AML-193 (cell line): ENCODE measurements at regions not wholly inside any gene's neighbourhood (a gene's known extent, or its start where the extent isn't known, plus 50 kb on each side); places are given as distances from the start of the nearest gene placed in this dataset.

Source experiments
- DNase-seq, 2 experiments: peaks; one replicate each; lab custom pipeline; 2025; lab: John Stamatoyannopoulos, UW

DNA sequence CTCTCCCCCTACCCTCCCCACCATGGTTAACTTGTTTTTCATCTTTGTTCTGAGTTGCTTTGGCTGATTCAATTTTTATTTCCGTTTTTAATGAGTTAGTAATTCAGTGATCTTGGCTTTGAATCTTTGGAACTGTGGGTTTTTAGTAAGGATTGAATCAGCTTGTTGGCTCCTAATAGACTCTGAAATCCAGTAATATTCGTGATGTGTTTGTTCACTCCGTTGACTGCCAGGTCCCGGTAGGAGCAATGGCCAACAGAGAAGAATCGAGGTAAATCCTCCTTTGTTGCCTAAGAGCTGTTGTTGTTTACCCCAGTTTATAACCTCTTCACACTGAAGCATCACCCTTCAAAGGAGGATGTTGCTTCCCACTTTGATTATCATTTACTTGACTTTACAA, 92.7 kb downstream of the PCSK1 start:
- DNase-seq = no peak

DNA sequence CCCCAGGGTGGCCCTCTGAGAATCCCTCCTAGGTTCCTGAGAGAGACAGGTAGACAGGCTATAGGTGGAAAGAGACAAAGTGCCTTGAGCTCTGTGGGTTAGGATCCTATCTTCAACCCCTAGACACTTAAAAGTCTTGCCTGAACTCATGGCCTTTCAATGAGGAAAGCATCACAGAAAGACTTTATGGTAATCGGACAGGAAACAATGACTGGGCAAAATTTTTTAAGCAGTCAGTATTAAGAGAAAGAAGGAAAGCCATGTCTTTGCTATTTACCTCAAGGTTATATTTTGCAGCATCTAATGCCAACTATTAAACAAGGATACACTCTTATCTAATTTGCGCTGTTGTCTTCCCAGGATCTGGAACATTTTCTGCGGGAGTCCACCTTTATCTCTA, 93.2 kb downstream of the PCSK1 start:
- DNase-seq = peak in 1 of 2 experiments; percentile 10

DNA sequence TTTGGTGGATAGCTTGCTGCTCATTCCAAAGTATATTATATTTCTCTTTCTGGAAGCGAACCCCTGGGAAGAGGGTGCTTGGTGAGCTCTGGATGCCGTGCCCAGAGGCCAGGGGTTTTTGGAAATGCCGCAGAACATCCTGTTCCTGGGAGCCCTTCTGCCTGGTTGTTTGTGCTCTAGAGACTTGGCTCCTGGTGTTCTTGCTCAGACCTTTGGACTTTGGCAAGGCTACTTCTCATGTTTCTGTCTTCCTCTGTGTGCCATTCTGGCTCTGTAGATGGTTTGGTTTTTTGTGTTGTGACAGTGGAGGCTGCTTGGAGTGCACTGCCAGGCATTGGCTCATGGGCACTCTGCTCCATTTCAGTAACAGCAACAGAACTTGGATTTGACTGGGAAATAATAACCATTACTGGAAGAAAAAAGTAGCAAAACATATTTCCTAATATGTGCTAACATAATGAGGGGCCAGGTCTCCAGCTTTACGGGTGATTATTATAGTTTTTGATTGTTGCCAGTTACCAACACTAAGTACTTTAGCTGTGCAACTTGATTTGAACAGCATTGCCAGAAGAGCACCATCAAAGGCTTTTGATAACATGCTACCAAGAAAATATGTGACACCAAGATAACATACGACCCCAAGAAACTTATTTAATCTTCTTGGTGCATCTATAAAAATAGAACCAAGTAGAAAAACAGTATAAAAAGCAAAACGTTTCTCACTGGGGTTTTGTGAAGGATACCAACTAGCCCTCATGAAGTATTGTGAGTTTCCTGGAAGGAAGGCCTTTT, 94.2 kb downstream of the PCSK1 start:
- DNase-seq = no peak

- DNase-seq = peak in 1 of 2 experiments; percentile 11
These were observed 95.0 kb downstream of the PCSK1 start for GRCh38 chr5:96338091-96338490.

- peak; percentile 20 to 34 for DNase-seq
These were observed 95.8 kb downstream of the PCSK1 start for GRCh38 chr5:96337048-96337781.

DNA sequence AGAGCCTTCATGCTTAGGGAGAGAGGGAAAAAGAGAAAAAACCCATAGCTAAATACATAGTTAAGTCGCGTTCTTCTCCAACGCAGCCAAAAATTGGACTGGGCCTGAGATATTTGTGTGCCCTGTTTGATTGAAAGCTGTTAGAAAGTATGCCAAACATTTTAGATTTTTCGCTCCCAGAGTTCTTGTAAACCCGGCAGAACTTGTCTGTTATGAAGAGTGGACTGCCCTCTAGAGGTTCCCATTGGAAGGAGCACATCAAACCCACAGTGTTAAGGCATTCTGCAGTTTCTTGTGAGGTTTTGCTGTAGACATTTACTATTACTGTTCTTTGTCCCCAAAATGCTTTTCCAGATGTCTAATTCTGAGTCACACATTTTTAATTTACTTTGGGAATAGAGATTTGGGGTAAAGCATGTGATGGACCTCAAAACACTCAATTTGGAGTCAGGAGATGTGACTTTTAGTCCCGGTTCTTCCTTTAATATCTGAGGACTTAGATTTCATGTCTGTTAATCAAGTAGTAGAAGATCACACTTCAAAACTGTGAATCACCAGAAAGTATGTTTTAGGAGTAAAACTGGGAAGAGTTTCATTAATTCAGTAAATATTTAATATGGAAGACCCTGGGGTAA, 96.6 kb downstream of the PCSK1 start:
- DNase-seq = peak; percentile 83 to 88

DNA sequence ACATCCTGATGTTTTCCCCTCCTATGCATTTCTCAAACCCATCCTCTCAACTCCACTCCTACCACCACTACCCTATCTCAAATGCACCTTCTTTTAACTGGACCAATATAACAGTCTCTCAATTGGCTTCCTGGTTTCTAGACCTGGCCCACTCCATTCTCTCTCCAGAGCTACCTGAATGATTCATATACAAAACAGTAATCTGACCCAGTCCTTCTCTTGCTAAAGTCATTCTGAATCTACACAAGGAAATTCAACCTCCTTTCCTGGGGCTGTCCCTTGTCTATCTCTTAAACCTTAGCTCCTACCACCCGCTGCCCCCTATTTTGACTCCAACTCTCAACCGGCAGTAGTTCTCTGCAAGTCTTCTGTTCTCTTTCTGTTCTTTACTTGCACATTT, 97.2 kb downstream of the PCSK1 start:
- DNase-seq = no peak

DNA sequence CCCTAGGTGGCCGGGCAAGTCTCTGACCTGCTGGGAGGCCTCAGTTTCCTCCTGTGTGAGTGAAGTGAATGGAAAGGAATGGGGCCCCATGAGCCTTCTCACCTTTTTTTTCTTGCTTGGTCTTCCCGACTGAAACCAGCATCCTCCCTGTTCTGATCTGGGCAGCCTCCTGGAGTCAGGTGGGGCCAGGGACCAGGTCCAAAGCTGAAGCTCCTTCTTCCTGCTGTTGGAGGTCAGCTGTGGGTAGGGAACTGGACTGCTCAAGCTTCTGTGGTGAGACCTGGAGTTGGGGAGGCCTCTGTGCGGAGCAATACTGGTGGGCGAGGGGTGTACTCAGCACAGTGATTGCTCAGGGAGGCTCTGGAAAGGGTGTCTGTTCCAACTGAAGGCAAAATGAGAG, 99.7 kb downstream of the PCSK1 start:
- no peak for DNase-seq

GRCh38 chr5:96332535-96333366, 100.3 kb downstream of the PCSK1 start:
- no peak for DNase-seq

- no peak for DNase-seq
These were observed 101.2 kb downstream of the PCSK1 start for GRCh38 chr5:96331681-96332361.

GRCh38 chr5:96331210-96331609, 101.8 kb downstream of the PCSK1 start:
- DNase-seq = peak; percentile 74 to 82

DNA sequence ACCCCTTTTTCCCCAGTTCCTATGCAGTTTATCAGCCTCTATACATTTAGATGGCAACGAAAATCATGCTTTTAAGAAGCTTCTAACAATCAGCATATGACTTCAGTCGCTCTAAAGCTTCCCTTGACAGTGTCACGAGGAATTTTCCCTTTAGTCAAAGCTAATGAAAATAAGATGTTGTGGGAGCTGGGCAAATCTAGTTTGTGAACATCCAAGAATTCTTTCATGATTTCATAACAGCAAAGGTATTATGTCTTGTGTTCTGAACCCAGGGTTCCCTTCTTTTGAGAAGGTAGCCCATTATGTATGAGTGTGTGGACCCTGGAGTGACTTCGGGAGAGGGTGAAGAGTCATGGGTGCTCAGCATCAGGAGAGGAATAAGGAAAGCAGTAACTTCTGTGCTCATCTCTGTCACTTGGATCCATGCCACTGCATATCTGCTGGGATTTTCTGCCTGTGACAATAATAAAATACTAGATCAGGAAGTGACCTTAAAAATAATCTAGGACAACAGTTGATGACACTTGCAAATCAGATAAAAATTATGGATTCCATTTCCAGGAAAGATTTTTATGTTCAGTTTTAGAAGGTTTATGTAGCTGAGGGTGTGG, 102.4 kb downstream of the PCSK1 start:
- peak; percentile 27 to 39 for DNase-seq

DNA sequence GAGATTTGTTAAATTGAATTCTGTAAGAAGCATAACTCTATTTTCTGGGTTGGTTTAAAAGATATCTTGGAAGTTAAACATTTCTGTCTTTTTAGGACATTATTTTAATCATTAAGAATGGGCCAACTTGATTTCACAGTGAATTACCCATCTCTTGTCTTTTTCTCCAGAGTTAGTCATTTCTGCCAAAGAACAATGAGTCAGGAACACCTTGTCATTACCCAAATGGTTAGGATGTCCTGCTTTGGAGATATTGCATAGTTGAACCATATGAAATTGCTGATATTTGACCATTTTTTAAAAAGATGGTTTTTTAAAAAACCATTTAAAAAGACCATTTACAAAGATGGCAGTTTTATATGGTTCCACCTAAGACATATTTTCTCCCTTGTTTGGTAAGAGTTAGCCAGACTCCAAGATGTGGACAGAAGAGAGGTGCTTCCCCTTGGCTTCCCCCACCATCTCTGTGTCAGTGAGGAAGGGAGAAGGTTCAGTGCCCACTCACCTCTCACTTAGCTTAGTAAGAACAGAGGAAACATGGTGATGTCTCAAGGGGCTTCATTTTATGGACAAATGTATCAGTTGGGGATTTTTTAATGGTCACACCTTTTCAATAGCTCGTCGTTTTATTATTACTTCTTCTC, 103.0 kb downstream of the PCSK1 start:
- no peak for DNase-seq

DNA sequence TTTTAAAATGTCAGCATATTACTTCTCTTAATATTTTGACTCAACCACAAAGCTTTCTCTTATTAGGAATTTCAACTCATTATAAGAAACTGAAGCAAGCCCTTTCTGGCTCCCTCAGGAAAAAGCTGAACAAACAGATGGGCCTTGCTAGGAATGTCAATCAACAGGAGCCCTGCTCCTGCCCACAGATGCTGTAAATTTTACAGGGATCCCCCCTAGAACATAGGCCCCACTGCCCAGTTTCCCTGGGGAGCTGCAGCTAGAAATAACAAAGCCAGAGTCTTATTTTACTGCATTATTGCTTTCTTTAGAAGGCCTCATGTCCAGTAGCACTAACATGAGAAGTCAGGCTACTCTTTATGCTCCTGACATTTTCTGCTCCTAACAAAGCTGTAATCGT, 103.8 kb downstream of the PCSK1 start:
- no peak for DNase-seq

GRCh38 chr5:96327722-96328121, 105.3 kb downstream of the PCSK1 start:
- no peak for DNase-seq

GRCh38 chr5:96326902-96327301, 106.1 kb downstream of the PCSK1 start:
- no peak for DNase-seq

- DNase-seq = no peak
These were observed 108.3 kb downstream of the PCSK1 start for GRCh38 chr5:96324708-96325107.

DNA sequence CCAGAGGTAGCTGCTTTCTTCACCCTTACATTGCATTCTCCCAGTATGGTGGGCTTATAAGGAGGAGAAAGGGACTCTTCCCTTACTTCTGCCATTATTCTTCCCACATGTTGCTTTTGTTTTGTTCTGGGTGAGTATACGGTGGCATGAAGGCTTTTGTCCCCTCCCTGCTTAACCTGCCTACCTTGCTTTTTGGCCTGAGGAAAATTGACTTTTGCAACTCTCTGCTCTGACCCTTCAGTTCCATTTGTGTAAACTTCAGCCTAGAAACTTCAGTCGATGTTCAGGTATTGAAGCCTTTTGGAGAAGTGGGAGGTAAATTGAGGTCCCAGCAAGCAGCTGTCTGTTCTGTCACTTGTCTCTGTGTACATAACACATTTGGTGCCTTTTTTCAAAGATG, 110.2 kb downstream of the PCSK1 start:
- DNase-seq = no peak

DNA sequence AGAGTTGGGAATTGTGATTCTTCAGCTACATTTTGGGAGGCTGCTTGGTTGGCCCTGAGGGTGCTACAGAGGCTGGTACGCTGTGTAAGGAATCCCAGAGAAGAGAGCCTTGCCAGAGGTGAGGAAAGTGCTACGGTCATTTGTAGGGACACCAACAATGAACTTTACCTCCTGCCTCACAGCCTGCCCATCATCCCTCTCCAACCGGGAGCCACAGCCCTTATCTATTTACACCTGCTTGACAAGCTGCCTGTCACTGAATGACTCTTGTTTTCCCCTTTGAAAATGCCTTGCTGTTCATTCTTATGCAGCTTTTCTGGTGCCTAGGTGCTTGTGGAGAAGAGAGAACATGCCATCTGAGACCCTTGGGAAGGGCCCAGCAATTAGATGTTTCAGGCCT, 110.8 kb downstream of the PCSK1 start:
- DNase-seq = no peak

GRCh38 chr5:96321345-96321744, 111.7 kb downstream of the PCSK1 start:
- DNase-seq = no peak

- DNase-seq = no peak
These were observed 112.3 kb downstream of the PCSK1 start for GRCh38 chr5:96320797-96321196.
